ENCODE measurements at regions not wholly inside any gene's neighbourhood (a gene's known extent, or its start where the extent isn't known, plus 50 kb on each side); places are given as distances from the start of the nearest gene placed in this dataset.
A peak's percentile ranks its signal among the peaks of the same experiment; 100 is the strongest.

- DNase-seq (ENCODE audit: low read depth in 4 of 4, low spot score in 2 of 4), result no peak
These were observed 427.9 kb upstream of the CELF2 start for GRCh38 chr10:10589540-10590303.

- peak in 1 of 4 donors; percentile 45 for DNase-seq (ENCODE audit: low read depth in 4 of 4, low spot score in 2 of 4)
These were observed 425.8 kb upstream of the CELF2 start for GRCh38 chr10:10591715-10592341.

- no peak for DNase-seq (ENCODE audit: low read depth in 4 of 4, low spot score in 2 of 4)
These were observed 421.4 kb upstream of the CELF2 start for GRCh38 chr10:10596256-10596655.

- no peak for DNase-seq (ENCODE audit: low read depth in 4 of 4, low spot score in 2 of 4)
These were observed 419.4 kb upstream of the CELF2 start for GRCh38 chr10:10598297-10598696.

- no peak for DNase-seq (ENCODE audit: low read depth in 4 of 4, low spot score in 2 of 4)
These were observed 417.7 kb upstream of the CELF2 start for GRCh38 chr10:10600004-10600403.

- DNase-seq (ENCODE audit: low read depth in 4 of 4, low spot score in 2 of 4), result no peak
These were observed 412.1 kb upstream of the CELF2 start for GRCh38 chr10:10605551-10606081.

- DNase-seq (ENCODE audit: low read depth in 4 of 4, low spot score in 2 of 4), result no peak
These were observed 408.2 kb upstream of the CELF2 start for GRCh38 chr10:10609379-10609955.

- DNase-seq (ENCODE audit: low read depth in 4 of 4, low spot score in 2 of 4), result no peak
These were observed 407.5 kb upstream of the CELF2 start for GRCh38 chr10:10610171-10610570.

- no peak for DNase-seq (ENCODE audit: low read depth in 4 of 4, low spot score in 2 of 4)
These were observed 405.5 kb upstream of the CELF2 start for GRCh38 chr10:10612151-10612550.

GRCh38 chr10:10613656-10614244, 403.9 kb upstream of the CELF2 start:
- DNase-seq (ENCODE audit: low read depth in 4 of 4, low spot score in 2 of 4), result no peak

GRCh38 chr10:10617686-10618085, 400.0 kb upstream of the CELF2 start:
- DNase-seq (ENCODE audit: low read depth in 4 of 4, low spot score in 2 of 4), result no peak

- DNase-seq (ENCODE audit: low read depth in 4 of 4, low spot score in 2 of 4), result no peak
These were observed 399.5 kb upstream of the CELF2 start for GRCh38 chr10:10618139-10618538.

GRCh38 chr10:10623958-10624566, 393.6 kb upstream of the CELF2 start:
- no peak for DNase-seq (ENCODE audit: low read depth in 4 of 4, low spot score in 2 of 4)

GRCh38 chr10:10624567-10624962, 393.1 kb upstream of the CELF2 start:
- no peak for DNase-seq (ENCODE audit: low read depth in 4 of 4, low spot score in 2 of 4)

- no peak for DNase-seq (ENCODE audit: low read depth in 4 of 4, low spot score in 2 of 4)
These were observed 392.2 kb upstream of the CELF2 start for GRCh38 chr10:10625491-10625890.

- no peak for DNase-seq (ENCODE audit: low read depth in 4 of 4, low spot score in 2 of 4)
These were observed 390.9 kb upstream of the CELF2 start for GRCh38 chr10:10626734-10627133.

- no peak for DNase-seq (ENCODE audit: low read depth in 4 of 4, low spot score in 2 of 4)
These were observed 390.3 kb upstream of the CELF2 start for GRCh38 chr10:10627414-10627813.

GRCh38 chr10:10629512-10629911, 388.2 kb upstream of the CELF2 start:
- no peak for DNase-seq (ENCODE audit: low read depth in 4 of 4, low spot score in 2 of 4)

- DNase-seq (ENCODE audit: low read depth in 4 of 4, low spot score in 2 of 4), result no peak
These were observed 387.4 kb upstream of the CELF2 start for GRCh38 chr10:10630281-10630680.

- no peak for DNase-seq (ENCODE audit: low read depth in 4 of 4, low spot score in 2 of 4)
These were observed 386.9 kb upstream of the CELF2 start for GRCh38 chr10:10630782-10631181.

GRCh38 chr10:10642189-10642588, 375.5 kb upstream of the CELF2 start:
- no peak for DNase-seq (ENCODE audit: low read depth in 4 of 4, low spot score in 2 of 4)

Measured in left renal cortex interstitium (tissue), 4 donors.